IMR-90 (cell line): ENCODE measurements at regions not wholly inside any gene's neighbourhood (a gene's known extent, or its start where the extent isn't known, plus 50 kb on each side); places are given as distances from the start of the nearest gene placed in this dataset.

ENCODE experiments used
- ATAC-seq: fragments of 200-7000 bp; cut with Tn5 transposase; 2 replicates; pipeline ENCODE4 v1.9.1; 2020; ENCODE audit warnings: low read depth, mild to moderate bottlenecking, moderate library complexity
- BruUV-seq: library from RNA; stranded (reverse); fragments of 400-500 nt; replicated peaks from 2 replicates; lab custom pipeline; 2021; lab: Mats Ljungman, UMichigan
- CTCF ChIA-PET: fragments of 300-600 bp; formaldehyde crosslinking; extraction: SDS; loops from one replicate; lab custom pipeline; 2021; ENCODE audit warnings: antibody characterized with exemption; lab: Yijun Ruan, JAX
- POLR2A ChIA-PET: fragments of 300-600 bp; sonication (Branson Sonifier 250); formaldehyde crosslinking; loops from one replicate; lab custom pipeline; 2022; ENCODE audit warnings: antibody characterized with exemption; ENCODE audit not compliant: unreplicated experiment; lab: Charles Lee
- DNase-seq: peaks from one replicate; pipeline ENCODE4 v3.0.0; 2013
- H2AFZ ChIP-seq: replicated peaks from 2 replicates; pipeline ENCODE3; 2013; ENCODE audit warnings: low read length, mild to moderate bottlenecking; ENCODE audit not compliant: poor library complexity
- H2AK5ac ChIP-seq: 2 replicates; pipeline ENCODE4 v1.6.1; 2013; ENCODE audit warnings: low read depth, low read length, inconsistent platforms
- H2AK9ac ChIP-seq: replicated peaks from 2 replicates; pipeline ENCODE3; 2013; ENCODE audit warnings: mild to moderate bottlenecking, low read depth, low read length, moderate library complexity; ENCODE audit not compliant: poor library complexity
- H2BK120ac ChIP-seq: 2 replicates; pipeline ENCODE4 v1.6.1; 2013; ENCODE audit warnings: low read depth, low read length, inconsistent platforms
- H2BK15ac ChIP-seq: 3 replicates; pipeline ENCODE4 v1.6.1; 2013; ENCODE audit warnings: low read depth, low read length, inconsistent platforms
- H2BK20ac ChIP-seq: 2 replicates; pipeline ENCODE4 v1.6.1; 2013; ENCODE audit warnings: low read depth, mild to moderate bottlenecking, inconsistent platforms, low read length, moderate library complexity
- H2BK5ac ChIP-seq: 2 replicates; pipeline ENCODE4 v1.6.1; 2013; ENCODE audit warnings: mild to moderate bottlenecking, low read depth, low read length, inconsistent platforms; ENCODE audit not compliant: poor library complexity, severe bottlenecking
- H3K14ac ChIP-seq: replicated peaks from 2 replicates; pipeline ENCODE4 v1.6.1; 2013; ENCODE audit warnings: low read depth, low read length, inconsistent platforms
- H3K18ac ChIP-seq: 2 replicates; pipeline ENCODE4 v1.6.1; 2013; ENCODE audit warnings: low read depth, low read length, control low read depth
- H3K23ac ChIP-seq: 2 replicates; pipeline ENCODE4 v1.6.1; 2013; ENCODE audit warnings: low read depth, low read length, inconsistent platforms
- H3K27ac ChIP-seq: 2 replicates; pipeline ENCODE4 v1.5.1; 2013; ENCODE audit warnings: mild to moderate bottlenecking, control low read depth, low read length; ENCODE audit not compliant: insufficient read depth
- H3K27me3 ChIP-seq: 2 replicates; pipeline ENCODE4 v1.6.1; 2013; ENCODE audit warnings: low read length; ENCODE audit not compliant: control insufficient read depth, insufficient read depth
- H3K36me3 ChIP-seq: 2 replicates; pipeline ENCODE4 v1.6.1; 2013; ENCODE audit warnings: low read length, mixed read lengths; ENCODE audit not compliant: control insufficient read depth, insufficient read depth
- H3K4ac ChIP-seq: 2 replicates; pipeline ENCODE4 v1.6.1; 2013; ENCODE audit warnings: low read depth, low read length, inconsistent platforms
- H3K4me1 ChIP-seq: 2 replicates; pipeline ENCODE4 v1.6.1; 2013; ENCODE audit warnings: low read length, mixed read lengths; ENCODE audit not compliant: control insufficient read depth, insufficient read depth
- H3K4me2 ChIP-seq: 2 replicates; pipeline ENCODE4 v1.6.1; 2013; ENCODE audit warnings: low read depth, mild to moderate bottlenecking, control low read depth, low read length, moderate library complexity
- H3K4me3 ChIP-seq: 2 replicates; pipeline ENCODE4 v1.5.1; 2013; ENCODE audit warnings: low read depth, mild to moderate bottlenecking, control low read depth, low read length, moderate library complexity; ENCODE audit not compliant: insufficient read depth
- H3K56ac ChIP-seq: 2 replicates; pipeline ENCODE4 v1.6.1; 2013; ENCODE audit warnings: low read length, inconsistent platforms; ENCODE audit not compliant: insufficient read depth; ENCODE audit errors: extremely low read depth
- H3K79me1 ChIP-seq, 2 experiments: 2 replicates each; pipeline ENCODE4 v1.6.1; 2013; ENCODE audit warnings: low read length in 2 of 2, inconsistent platforms in 1 of 2, low read depth in 1 of 2
- H3K9ac ChIP-seq: 2 replicates; pipeline ENCODE4 v1.6.1; 2013; ENCODE audit warnings: low read depth, low read length, control low read depth
- H3K9me1 ChIP-seq: 2 replicates; pipeline ENCODE4 v1.6.1; 2013; ENCODE audit warnings: low read length, inconsistent platforms; ENCODE audit not compliant: insufficient read depth
- H3K9me3 ChIP-seq: 2 replicates; pipeline ENCODE4 v1.6.1; 2013; ENCODE audit warnings: low read length; ENCODE audit not compliant: control insufficient read depth, insufficient read depth
- H4K20me1 ChIP-seq: 2 replicates; pipeline ENCODE4 v1.6.1; 2013; ENCODE audit warnings: low read length, inconsistent platforms; ENCODE audit not compliant: insufficient read depth
- H4K5ac ChIP-seq: 2 replicates; pipeline ENCODE4 v1.6.1; 2013; ENCODE audit warnings: mild to moderate bottlenecking, low read depth, low read length, control low read depth
- H4K8ac ChIP-seq, 2 experiments: 2 replicates each; pipeline ENCODE4 v1.6.1; 2013; ENCODE audit warnings: low read depth in 2 of 2, low read length in 2 of 2, control low read depth in 1 of 2, inconsistent platforms in 1 of 2
- H4K91ac ChIP-seq: 2 replicates; pipeline ENCODE4 v1.6.1; 2013; ENCODE audit warnings: low read depth, low read length, inconsistent platforms; ENCODE audit not compliant: insufficient read depth
- CEBPB ChIP-seq: IDR thresholded peaks from 2 replicates; pipeline ENCODE4 v1.6.1; 2012; ENCODE audit warnings: low read depth, low read length, improper control_type of control experiment
- CTCF ChIP-seq: conservative IDR thresholded peaks from 2 replicates; pipeline ENCODE4 v1.5.1; 2012; ENCODE audit warnings: mild to moderate bottlenecking, low read depth, low read length, improper control_type of control experiment
- ELK1 ChIP-seq: fragments of 150-350 bp; IDR thresholded peaks from 2 replicates; pipeline ENCODE4 v1.6.1; 2016; ENCODE audit warnings: low read depth, mild to moderate bottlenecking, low read length, moderate library complexity, borderline replicate concordance
- MAZ ChIP-seq: IDR thresholded peaks from 2 replicates; pipeline ENCODE4 v1.6.1; 2012; ENCODE audit warnings: low read depth, mild to moderate bottlenecking, low read length, improper control_type of control experiment, moderate library complexity, borderline replicate concordance
- MXI1 ChIP-seq: IDR thresholded peaks from 2 replicates; pipeline ENCODE4 v1.6.1; 2012; ENCODE audit warnings: low read depth, mild to moderate bottlenecking, low read length, moderate library complexity, borderline replicate concordance
- POLR2A ChIP-seq: IDR thresholded peaks from 2 replicates; pipeline ENCODE4 v1.6.1; 2012; ENCODE audit warnings: mild to moderate bottlenecking, low read depth, low read length
- RAD21 ChIP-seq: IDR thresholded peaks from 2 replicates; pipeline ENCODE4 v1.6.1; 2012; ENCODE audit warnings: low read length, improper control_type of control experiment
- RCOR1 ChIP-seq: IDR thresholded peaks from 2 replicates; pipeline ENCODE4 v1.6.1; 2012; ENCODE audit warnings: mild to moderate bottlenecking, low read length, improper control_type of control experiment; ENCODE audit not compliant: insufficient replicate concordance
- WGBS, 2 experiments: methylation state at CpG; one replicate each; pipeline versions ENCODE4 v1.1.5 to v1.1.7; 2013; ENCODE audit warnings: missing lambda C conversion rate in 2 of 2; ENCODE audit not compliant: insufficient read length in 1 of 2; ENCODE audit errors: extremely low coverage in 2 of 2; 5-methylcytosine and 5-hydroxymethylcytosine counted together
- dilution Hi-C: fragments of 300-500 bp; cut with HindIII; formaldehyde crosslinking; loops from one replicate; pipeline ENCODE4 v1.14.3; 2018; ENCODE audit warnings: low sequenced_read_pairs; ENCODE audit not compliant: unreplicated experiment
- in situ Hi-C: fragments of 300-500 bp; cut with MboI; formaldehyde crosslinking; loops from 3 replicates; pipeline ENCODE4 v1.14.3; 2019; ENCODE audit warnings: low sequenced_read_pairs, inconsistent platforms, mixed read lengths
- intact Hi-C: fragments of 100-400 bp; cut with micrococcal nuclease; formaldehyde crosslinking; loops from 2 replicates; pipeline ENCODE4 v1.10.0; 2022

DNA sequence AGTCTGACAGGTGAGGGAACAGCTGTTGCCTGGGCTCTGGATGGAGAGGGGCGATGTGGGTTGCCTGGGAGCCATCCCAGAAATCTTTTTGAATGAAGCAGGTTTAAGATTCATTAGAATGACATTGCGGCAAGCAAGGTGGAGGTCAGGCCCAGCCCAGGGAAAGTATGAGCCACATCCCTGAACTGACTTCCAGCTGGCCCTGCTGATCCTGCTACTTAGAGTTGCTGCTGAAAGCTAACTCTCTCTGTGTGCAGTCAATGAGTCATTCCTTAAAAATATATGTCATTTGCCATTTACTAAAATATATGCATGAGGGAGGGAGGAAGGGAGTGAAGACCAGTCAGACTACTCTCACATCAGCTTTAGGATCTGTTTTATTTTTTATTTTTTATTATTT, 54.3 kb upstream of the RAB3GAP2 start:
- no peak overlapping the region for H3K4ac ChIP-seq
- intact Hi-C loops, result no loop called here
- no TSS peak for BruUV-seq
- no peaks in the 10 kb centered on the region for H3K9me3 ChIP-seq
- no peak overlapping the region for H3K4me2 ChIP-seq
- H4K8ac ChIP-seq, result no peak overlapping the region
- no peaks in the 10 kb centered on the region for H3K36me3 ChIP-seq
- in situ Hi-C loops, result no loop called here
- no peak overlapping the region for H3K9ac ChIP-seq
- no peaks in the 10 kb centered on the region for H3K4me1 ChIP-seq
- no peak overlapping the region for H3K14ac ChIP-seq
- no peak overlapping the region for H2BK15ac ChIP-seq
- dilution Hi-C loops, result no loop called here
- H2BK20ac ChIP-seq, result no peak overlapping the region
- 63% methylated on average over 2 of the region's 2 CpGs; no CpG with 5 or more reads in 1 of the 2 experiments for WGBS, 2 experiments
- no peaks in the 10 kb centered on the region; the same call in 1 of the 2 replicates for H3K27me3 ChIP-seq
- no peak overlapping the region for H4K91ac ChIP-seq
- peak; percentile 13 for DNase-seq
- POLR2A ChIA-PET, result no interaction called here
- H2BK120ac ChIP-seq, result no peak overlapping the region
- no peaks in the 10 kb centered on the region for H4K20me1 ChIP-seq
- no peak overlapping the region for H3K27ac ChIP-seq
- no peak overlapping the region for H2AFZ ChIP-seq
- H3K79me1 ChIP-seq, result no peaks in the 10 kb centered on the region
- H3K56ac ChIP-seq, result no peak overlapping the region
- no peak overlapping the region for H3K18ac ChIP-seq
- H3K9me1 ChIP-seq, result no peaks in the 10 kb centered on the region
- H4K5ac ChIP-seq, result no peak overlapping the region
- no peak overlapping the region for H2BK5ac ChIP-seq
- CTCF ChIA-PET, result no interaction called here
- no peak overlapping the region for H3K23ac ChIP-seq
- no peak for TF ChIP-seq CTCF
- no peak for TF ChIP-seq ELK1
- TF ChIP-seq MAZ, result no peak
- no peak for TF ChIP-seq RAD21
- TF ChIP-seq RCOR1, result no peak
- TF ChIP-seq POLR2A, result no peak
- TF ChIP-seq MXI1, result no peak
- no peak for TF ChIP-seq CEBPB
- H2AK9ac ChIP-seq, result no peak overlapping the region
- peak; percentile 53 for ATAC-seq
- H2AK5ac ChIP-seq, result no peak overlapping the region
- H3K4me3 ChIP-seq, result no peak overlapping the region
